K562 (cell line): ENCODE measurements at regions not wholly inside any gene's neighbourhood (a gene's known extent, or its start where the extent isn't known, plus 50 kb on each side); places are given as distances from the start of the nearest gene placed in this dataset.

Source experiments
- ATAC-seq: fragments of 200-7000 bp; cut with Tn5 transposase; 3 replicates; pipeline ENCODE4 v1.9.1; 2020; ENCODE audit warnings: moderate library complexity
- BruUV-seq: library from RNA; stranded (reverse); fragments of 400-500 nt; replicated peaks from 2 replicates; lab custom pipeline; 2021; lab: Mats Ljungman, UMichigan
- CTCF ChIA-PET: fragments of 300-600 bp; formaldehyde crosslinking; extraction: SDS; loops from one replicate; lab custom pipeline; 2021; ENCODE audit warnings: low intra/inter-chr PET ratio; lab: Yijun Ruan, JAX
- POLR2A ChIA-PET: fragments of 300-600, 350-650 bp; sonication (Branson Sonifier 250); formaldehyde crosslinking; extraction: SDS; loops from one replicate; lab custom pipeline; 2021; ENCODE audit warnings: antibody characterized with exemption, inconsistent platforms; lab: Yijun Ruan, JAX
- DNase-seq, 4 experiments: peaks; one replicate each; pipeline versions ENCODE4 v3.0.0 to v3.0.0-alpha.2; 2011 to 2018; ENCODE audit warnings: low spot score in 3 of 4, mixed read lengths in 3 of 4; ENCODE audit errors: extremely low read depth in 1 of 4
- FAIRE-seq: peaks from 2 replicates; lab custom pipeline; 2011; peaks lifted over from hg19 to GRCh38; lab: Jason Lieb, UNC
- H2AFZ ChIP-seq: 2 replicates; pipeline ENCODE4 v1.6.0; 2011; ENCODE audit warnings: low read depth, low read length, control low read depth, inconsistent platforms
- H3K27ac ChIP-seq: fragments of 200-600 bp; 3 replicates; pipeline ENCODE4 v1.8.0; 2011; ENCODE audit warnings: low read depth, mild to moderate bottlenecking, control low read depth, inconsistent platforms, low read length, moderate library complexity, mixed read lengths; ENCODE audit errors: extremely low read depth
- H3K27me3 ChIP-seq, 2 experiments: fragments of 300-600 bp in 1 of 2; 2 replicates in 1 of 2; 3 replicates in 1 of 2; pipeline versions ENCODE4 v1.6.0 to v1.8.0; 2011; ENCODE audit warnings: inconsistent platforms in 2 of 2, low read length in 2 of 2, mild to moderate bottlenecking in 1 of 2, mixed read lengths in 1 of 2, moderate library complexity in 1 of 2; ENCODE audit not compliant: control insufficient read depth in 2 of 2, insufficient read depth in 2 of 2
- H3K36me3 ChIP-seq: fragments of 300-600 bp; 3 replicates; pipeline ENCODE4 v1.8.0; 2011; ENCODE audit warnings: mild to moderate bottlenecking, low read length, inconsistent platforms; ENCODE audit not compliant: control insufficient read depth, insufficient read depth
- H3K4me1 ChIP-seq, 2 experiments: fragments of 200-600 bp in 1 of 2; replicated peaks in 1 of 2; 2 replicates in 1 of 2; 3 replicates in 1 of 2; pipeline versions ENCODE4 v1.5.1 to v1.8.0; 2011; ENCODE audit warnings: inconsistent platforms in 2 of 2, low read length in 2 of 2, mild to moderate bottlenecking in 1 of 2, mixed read lengths in 1 of 2, moderate library complexity in 1 of 2; ENCODE audit not compliant: control insufficient read depth in 2 of 2, insufficient read depth in 2 of 2
- H3K4me2 ChIP-seq: 2 replicates; pipeline ENCODE4 v1.6.1; 2011; ENCODE audit warnings: low read length, control low read depth, inconsistent platforms, mixed read lengths; ENCODE audit not compliant: insufficient read depth
- H3K4me3 ChIP-seq: fragments of 200-600 bp; sonication (generic), shearing (Covaris generic); 2 replicates; pipeline ENCODE4 v1.5.1; 2016; ENCODE audit warnings: control low read depth, inconsistent platforms
- H3K79me2 ChIP-seq: fragments of 200-600 bp; 3 replicates; pipeline ENCODE4 v1.8.0; 2011; ENCODE audit warnings: low read length, inconsistent platforms; ENCODE audit not compliant: control insufficient read depth, insufficient read depth
- H3K9ac ChIP-seq, 2 experiments: 2 replicates each; pipeline versions ENCODE4 v1.6.0 to v1.6.1; 2011; ENCODE audit warnings: low read depth in 2 of 2, low read length in 2 of 2, control low read depth in 1 of 2, inconsistent platforms in 1 of 2, mild to moderate bottlenecking in 1 of 2, mixed read lengths in 1 of 2; ENCODE audit not compliant: insufficient read depth in 1 of 2
- H3K9me1 ChIP-seq: one replicate; pipeline ENCODE4 v1.6.0; 2011; ENCODE audit warnings: inconsistent platforms, mild to moderate bottlenecking, low read length, moderate library complexity; ENCODE audit not compliant: control insufficient read depth, insufficient read depth
- H3K9me3 ChIP-seq: replicated peaks from 2 replicates; pipeline ENCODE4 v1.5.1; 2011; ENCODE audit warnings: low read depth, low read length, inconsistent platforms; ENCODE audit not compliant: control insufficient read depth, insufficient read depth
- H4K20me1 ChIP-seq: replicated peaks from 2 replicates; pipeline ENCODE4 v1.6.1; 2011; ENCODE audit warnings: low read length, inconsistent platforms, mixed read lengths; ENCODE audit not compliant: control insufficient read depth, insufficient read depth
- CBX3 ChIP-seq, 2 experiments: IDR thresholded peaks; 1 replicate in 1 of 2; 2 replicates in 1 of 2; pipeline ENCODE4 v1.6.1; 2012; ENCODE audit warnings: inconsistent platforms in 2 of 2, low read length in 2 of 2, borderline replicate concordance in 1 of 2, control low read depth in 1 of 2
- CHD1 ChIP-seq: fragments of 200-600 bp; sonication (generic); IDR thresholded peaks from one replicate; pipeline ENCODE4 v1.6.1; 2012; ENCODE audit warnings: mild to moderate bottlenecking, moderate library complexity, low read length, inconsistent platforms
- CREB3 ChIP-seq: fragments of 450-650 bp; conservative IDR thresholded peaks from 2 replicates; pipeline ENCODE4 v1.6.1; 2016; ENCODE audit warnings: missing genetic modification characterization, low read depth, mild to moderate bottlenecking, missing compliant biosample characterization, moderate library complexity
- GTF2F1 ChIP-seq: IDR thresholded peaks from 2 replicates; pipeline ENCODE4 v1.6.1; 2011; ENCODE audit warnings: low read depth, low read length, improper control_type of control experiment
- KDM1A ChIP-seq, 2 experiments: fragments of 450-650 bp; IDR thresholded peaks; 2 replicates each; pipeline ENCODE4 v1.6.1; 2016; ENCODE audit warnings: mild to moderate bottlenecking in 2 of 2
- MAFK ChIP-seq: IDR thresholded peaks from 2 replicates; pipeline ENCODE4 v1.6.1; 2011; ENCODE audit warnings: low read length, improper control_type of control experiment
- PRMT5 ChIP-seq: sonication (generic); formaldehyde crosslinking; IDR thresholded peaks from 2 replicates; pipeline ENCODE4 v1.5.0; 2020; ENCODE audit warnings: missing genetic modification reagents
- SREBF1 ChIP-seq: fragments of 150-350 bp; IDR thresholded peaks from 2 replicates; pipeline ENCODE4 v1.6.1; 2014; ENCODE audit warnings: antibody characterized with exemption, low read depth, low read length, borderline replicate concordance
- STAT5B ChIP-seq: fragments of 250-450 bp; sonication (Bioruptor Pico); IDR thresholded peaks from 2 replicates; pipeline ENCODE4 v1.8.0; 2021; ENCODE audit warnings: mild to moderate bottlenecking, inconsistent platforms
- U2AF1 ChIP-seq: fragments of 200-400 bp; formaldehyde crosslinking; optimal IDR thresholded peaks from 2 replicates; pipeline ENCODE3; 2017; ENCODE audit warnings: mild to moderate bottlenecking, low read depth, low read length, moderate library complexity
- ZFX ChIP-seq: sonication (generic); formaldehyde crosslinking; IDR thresholded peaks from 2 replicates; pipeline ENCODE4 v1.8.0; 2022; ENCODE audit warnings: mild to moderate bottlenecking, missing genetic modification reagents, moderate library complexity
- ZNF408 ChIP-seq: fragments of 250-450 bp; sonication (Bioruptor Pico); IDR thresholded peaks from 2 replicates; pipeline ENCODE4 v1.4.0; 2020; ENCODE audit warnings: low read depth, mild to moderate bottlenecking, moderate library complexity
- WGBS: fragments of 100-300 bp; shearing (Covaris generic); methylation state at CpG from one replicate; pipeline ENCODE4 v1.1.6; 2016; ENCODE audit warnings: low coverage, mixed read lengths; ENCODE audit not compliant: insufficient coverage; ENCODE audit errors: missing lambda C conversion rate; 5-methylcytosine and 5-hydroxymethylcytosine counted together
- in situ Hi-C: fragments of 300-500 bp; cut with MboI; formaldehyde crosslinking; loops from 4 replicates; pipeline ENCODE4 v1.15.0; 2018; ENCODE audit warnings: inconsistent platforms, mixed read lengths
- intact Hi-C: fragments of 100-400 bp; cut with micrococcal nuclease; formaldehyde crosslinking; loops from 2 replicates; pipeline ENCODE4 v1.14.2; 2022
- TF ChIP-seq, protein P1 (sequence below): fragments of 450-650 bp; IDR thresholded peaks from 2 replicates; pipeline ENCODE4 v1.6.1; 2016; ENCODE audit warnings: mild to moderate bottlenecking, moderate library complexity

DNA sequence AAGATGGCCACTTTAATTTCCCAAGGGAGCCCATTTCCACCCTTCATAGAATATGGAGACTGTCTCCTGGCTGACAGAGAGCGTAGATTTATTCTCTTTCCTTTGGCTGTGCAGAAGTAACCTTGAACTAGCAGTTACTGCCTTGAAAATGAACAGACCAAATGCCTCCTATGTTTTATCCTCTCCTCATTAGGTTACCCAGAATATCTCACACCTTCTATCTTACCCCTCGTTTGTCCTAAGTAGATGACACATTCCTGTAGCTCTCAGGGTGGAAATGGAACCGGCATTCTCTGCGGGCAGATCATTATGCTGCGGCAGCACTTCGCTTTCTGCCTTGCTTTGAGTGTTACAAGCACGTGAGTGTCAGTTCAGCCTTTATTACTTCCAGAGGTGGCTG is 336.5 kb downstream of the DCDC2C start:
- no TSS peak for BruUV-seq
- FAIRE-seq = no peak
- Histone ChIP-seq H3K27ac (no peak overlapping the region), H3K79me2 (no peaks in the 10 kb centered on the region), H3K4me1 (no peaks in the 10 kb centered on the region), H3K9ac (no peak overlapping the region), H3K4me2 (no peak overlapping the region), H3K27me3 (no peaks in the 10 kb centered on the region), H3K9me3 (no peaks in the 10 kb centered on the region; the same call in 1 of the 2 replicates), H4K20me1 (no peaks in the 10 kb centered on the region), H3K36me3 (no peaks in the 10 kb centered on the region), H3K9me1 (no peaks in the 10 kb centered on the region), H2AFZ (no peak overlapping the region), H3K4me3 (no peak overlapping the region)
- no peak for ATAC-seq
- in situ Hi-C loops (no loop called here), intact Hi-C loops (no loop called here)
- 1% methylated on average over 7 of the region's 7 CpGs for WGBS
- no peak for DNase-seq
- POLR2A ChIA-PET = no interaction called here
- CTCF ChIA-PET = no interaction called here
- no peak for TF ChIP-seq CHD1
- TF ChIP-seq MAFK = no peak
- TF ChIP-seq ZNF408 (CRISPR knock-in tag) = no peak
- no peak for TF ChIP-seq ZFX (CRISPR knock-in tag)
- no peak for TF ChIP-seq GTF2F1
- no peak for TF ChIP-seq CBX3 (IDR thresholded peaks at IDR 0.05; ENCODE audit: borderline replicate concordance in 1 of 2, low read length in 2 of 2)
- no peak for TF ChIP-seq U2AF1
- TF ChIP-seq, protein P1, sequence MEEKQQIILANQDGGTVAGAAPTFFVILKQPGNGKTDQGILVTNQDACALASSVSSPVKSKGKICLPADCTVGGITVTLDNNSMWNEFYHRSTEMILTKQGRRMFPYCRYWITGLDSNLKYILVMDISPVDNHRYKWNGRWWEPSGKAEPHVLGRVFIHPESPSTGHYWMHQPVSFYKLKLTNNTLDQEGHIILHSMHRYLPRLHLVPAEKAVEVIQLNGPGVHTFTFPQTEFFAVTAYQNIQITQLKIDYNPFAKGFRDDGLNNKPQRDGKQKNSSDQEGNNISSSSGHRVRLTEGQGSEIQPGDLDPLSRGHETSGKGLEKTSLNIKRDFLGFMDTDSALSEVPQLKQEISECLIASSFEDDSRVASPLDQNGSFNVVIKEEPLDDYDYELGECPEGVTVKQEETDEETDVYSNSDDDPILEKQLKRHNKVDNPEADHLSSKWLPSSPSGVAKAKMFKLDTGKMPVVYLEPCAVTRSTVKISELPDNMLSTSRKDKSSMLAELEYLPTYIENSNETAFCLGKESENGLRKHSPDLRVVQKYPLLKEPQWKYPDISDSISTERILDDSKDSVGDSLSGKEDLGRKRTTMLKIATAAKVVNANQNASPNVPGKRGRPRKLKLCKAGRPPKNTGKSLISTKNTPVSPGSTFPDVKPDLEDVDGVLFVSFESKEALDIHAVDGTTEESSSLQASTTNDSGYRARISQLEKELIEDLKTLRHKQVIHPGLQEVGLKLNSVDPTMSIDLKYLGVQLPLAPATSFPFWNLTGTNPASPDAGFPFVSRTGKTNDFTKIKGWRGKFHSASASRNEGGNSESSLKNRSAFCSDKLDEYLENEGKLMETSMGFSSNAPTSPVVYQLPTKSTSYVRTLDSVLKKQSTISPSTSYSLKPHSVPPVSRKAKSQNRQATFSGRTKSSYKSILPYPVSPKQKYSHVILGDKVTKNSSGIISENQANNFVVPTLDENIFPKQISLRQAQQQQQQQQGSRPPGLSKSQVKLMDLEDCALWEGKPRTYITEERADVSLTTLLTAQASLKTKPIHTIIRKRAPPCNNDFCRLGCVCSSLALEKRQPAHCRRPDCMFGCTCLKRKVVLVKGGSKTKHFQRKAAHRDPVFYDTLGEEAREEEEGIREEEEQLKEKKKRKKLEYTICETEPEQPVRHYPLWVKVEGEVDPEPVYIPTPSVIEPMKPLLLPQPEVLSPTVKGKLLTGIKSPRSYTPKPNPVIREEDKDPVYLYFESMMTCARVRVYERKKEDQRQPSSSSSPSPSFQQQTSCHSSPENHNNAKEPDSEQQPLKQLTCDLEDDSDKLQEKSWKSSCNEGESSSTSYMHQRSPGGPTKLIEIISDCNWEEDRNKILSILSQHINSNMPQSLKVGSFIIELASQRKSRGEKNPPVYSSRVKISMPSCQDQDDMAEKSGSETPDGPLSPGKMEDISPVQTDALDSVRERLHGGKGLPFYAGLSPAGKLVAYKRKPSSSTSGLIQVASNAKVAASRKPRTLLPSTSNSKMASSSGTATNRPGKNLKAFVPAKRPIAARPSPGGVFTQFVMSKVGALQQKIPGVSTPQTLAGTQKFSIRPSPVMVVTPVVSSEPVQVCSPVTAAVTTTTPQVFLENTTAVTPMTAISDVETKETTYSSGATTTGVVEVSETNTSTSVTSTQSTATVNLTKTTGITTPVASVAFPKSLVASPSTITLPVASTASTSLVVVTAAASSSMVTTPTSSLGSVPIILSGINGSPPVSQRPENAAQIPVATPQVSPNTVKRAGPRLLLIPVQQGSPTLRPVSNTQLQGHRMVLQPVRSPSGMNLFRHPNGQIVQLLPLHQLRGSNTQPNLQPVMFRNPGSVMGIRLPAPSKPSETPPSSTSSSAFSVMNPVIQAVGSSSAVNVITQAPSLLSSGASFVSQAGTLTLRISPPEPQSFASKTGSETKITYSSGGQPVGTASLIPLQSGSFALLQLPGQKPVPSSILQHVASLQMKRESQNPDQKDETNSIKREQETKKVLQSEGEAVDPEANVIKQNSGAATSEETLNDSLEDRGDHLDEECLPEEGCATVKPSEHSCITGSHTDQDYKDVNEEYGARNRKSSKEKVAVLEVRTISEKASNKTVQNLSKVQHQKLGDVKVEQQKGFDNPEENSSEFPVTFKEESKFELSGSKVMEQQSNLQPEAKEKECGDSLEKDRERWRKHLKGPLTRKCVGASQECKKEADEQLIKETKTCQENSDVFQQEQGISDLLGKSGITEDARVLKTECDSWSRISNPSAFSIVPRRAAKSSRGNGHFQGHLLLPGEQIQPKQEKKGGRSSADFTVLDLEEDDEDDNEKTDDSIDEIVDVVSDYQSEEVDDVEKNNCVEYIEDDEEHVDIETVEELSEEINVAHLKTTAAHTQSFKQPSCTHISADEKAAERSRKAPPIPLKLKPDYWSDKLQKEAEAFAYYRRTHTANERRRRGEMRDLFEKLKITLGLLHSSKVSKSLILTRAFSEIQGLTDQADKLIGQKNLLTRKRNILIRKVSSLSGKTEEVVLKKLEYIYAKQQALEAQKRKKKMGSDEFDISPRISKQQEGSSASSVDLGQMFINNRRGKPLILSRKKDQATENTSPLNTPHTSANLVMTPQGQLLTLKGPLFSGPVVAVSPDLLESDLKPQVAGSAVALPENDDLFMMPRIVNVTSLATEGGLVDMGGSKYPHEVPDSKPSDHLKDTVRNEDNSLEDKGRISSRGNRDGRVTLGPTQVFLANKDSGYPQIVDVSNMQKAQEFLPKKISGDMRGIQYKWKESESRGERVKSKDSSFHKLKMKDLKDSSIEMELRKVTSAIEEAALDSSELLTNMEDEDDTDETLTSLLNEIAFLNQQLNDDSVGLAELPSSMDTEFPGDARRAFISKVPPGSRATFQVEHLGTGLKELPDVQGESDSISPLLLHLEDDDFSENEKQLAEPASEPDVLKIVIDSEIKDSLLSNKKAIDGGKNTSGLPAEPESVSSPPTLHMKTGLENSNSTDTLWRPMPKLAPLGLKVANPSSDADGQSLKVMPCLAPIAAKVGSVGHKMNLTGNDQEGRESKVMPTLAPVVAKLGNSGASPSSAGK = no peak
- TF ChIP-seq STAT5B (CRISPR knock-in tag) = no peak
- TF ChIP-seq CREB3 (tag) = no peak
- no peak for TF ChIP-seq PRMT5 (CRISPR knock-in tag)
- TF ChIP-seq KDM1A (IDR thresholded peaks at IDR 0.05) = no peak
- TF ChIP-seq SREBF1 = no peak
